GM12878 (cell line): ENCODE measurements at regions not wholly inside any gene's neighbourhood (a gene's known extent, or its start where the extent isn't known, plus 50 kb on each side); places are given as distances from the start of the nearest gene placed in this dataset.

Experiments used
- ATAC-seq: fragments of 200-7000 bp; cut with Tn5 transposase; 3 replicates; pipeline ENCODE4 v1.9.1; 2020; ENCODE audit warnings: mild to moderate bottlenecking, moderate library complexity
- BruUV-seq: library from RNA; stranded (reverse); fragments of 400-500 nt; replicated peaks from 2 replicates; lab custom pipeline; 2021; lab: Mats Ljungman, UMichigan
- CTCF ChIA-PET: fragments of 300-600 bp; sonication (Branson Sonifier 250); formaldehyde crosslinking; extraction: SDS; loops from one replicate; lab custom pipeline; 2021; ENCODE audit warnings: inconsistent platforms; lab: Yijun Ruan, JAX
- POLR2A ChIA-PET: fragments of 350-600 bp; formaldehyde crosslinking; extraction: SDS; loops from one replicate; lab custom pipeline; 2021; ENCODE audit warnings: inconsistent platforms; lab: Charles Lee
- RAD21 ChIA-PET: fragments of 300-600 bp; sonication (Branson Sonifier 250); formaldehyde crosslinking; loops from one replicate; lab custom pipeline; 2023; ENCODE audit warnings: antibody characterized with exemption; ENCODE audit not compliant: unreplicated experiment; lab: Charles Lee
- SMC1A ChIA-PET: fragments of 300-600 bp; sonication (Branson Sonifier 250); formaldehyde crosslinking; loops from one replicate; lab custom pipeline; 2023; ENCODE audit not compliant: unreplicated experiment, uncharacterized antibody; lab: Charles Lee
- DNase-seq: peaks from one replicate; pipeline ENCODE4 v3.0.0-alpha.2; 2011; ENCODE audit warnings: low read depth, low spot score
- FAIRE-seq: peaks from 3 replicates; lab custom pipeline; 2011; peaks lifted over from hg19 to GRCh38; lab: Jason Lieb, UNC
- H2AFZ ChIP-seq: 2 replicates; pipeline ENCODE4 v1.6.0; 2011; ENCODE audit warnings: low read depth, low read length, control low read depth; ENCODE audit not compliant: control insufficient read depth
- H3K27ac ChIP-seq: 2 replicates; pipeline ENCODE4 v1.5.1; 2011; ENCODE audit warnings: control low read depth; ENCODE audit not compliant: control insufficient read depth, insufficient read depth
- H3K27me3 ChIP-seq, 2 experiments: replicated peaks in 1 of 2; 2 replicates each; pipeline versions ENCODE4 v1.6.0 to v1.6.1; 2011; ENCODE audit warnings: low read length in 1 of 2; ENCODE audit not compliant: control insufficient read depth in 2 of 2, insufficient read depth in 2 of 2
- H3K36me3 ChIP-seq, 2 experiments: 2 replicates each; pipeline ENCODE4 v1.5.1; 2011; ENCODE audit warnings: low read length in 1 of 2; ENCODE audit not compliant: control insufficient read depth in 2 of 2, insufficient read depth in 2 of 2
- H3K4me1 ChIP-seq: 2 replicates; pipeline ENCODE4 v1.6.1; 2011; ENCODE audit warnings: mild to moderate bottlenecking, low read length, moderate library complexity, mixed read lengths; ENCODE audit not compliant: control insufficient read depth, insufficient read depth
- H3K4me2 ChIP-seq: 2 replicates; pipeline ENCODE4 v1.6.0; 2011; ENCODE audit warnings: control low read depth; ENCODE audit not compliant: control insufficient read depth, insufficient read depth
- H3K4me3 ChIP-seq: fragments of 200-600 bp; sonication (generic); 2 replicates; pipeline ENCODE4 v1.5.1; 2016
- H3K79me2 ChIP-seq: 2 replicates; pipeline ENCODE4 v1.6.0; 2011; ENCODE audit warnings: low read length; ENCODE audit not compliant: control insufficient read depth, insufficient read depth
- H3K9ac ChIP-seq: 2 replicates; pipeline ENCODE4 v1.8.0; 2011; ENCODE audit warnings: low read length, control low read depth, mixed read lengths; ENCODE audit not compliant: control insufficient read depth, insufficient read depth
- H3K9me3 ChIP-seq: replicated peaks from 3 replicates; pipeline ENCODE4 v1.5.1; 2011; ENCODE audit warnings: mild to moderate bottlenecking, low read length; ENCODE audit not compliant: control insufficient read depth, insufficient read depth
- H4K20me1 ChIP-seq: 2 replicates; pipeline ENCODE4 v1.6.0; 2011; ENCODE audit not compliant: control insufficient read depth, insufficient read depth
- E2F4 ChIP-seq: IDR thresholded peaks from 2 replicates; pipeline ENCODE4 v1.6.1; 2012; ENCODE audit warnings: low read depth, low read length, improper control_type of control experiment
- GATAD2B ChIP-seq: fragments of 450-650 bp; conservative IDR thresholded peaks from 2 replicates; pipeline ENCODE4 v1.6.1; 2017; ENCODE audit warnings: low read depth, mild to moderate bottlenecking, moderate library complexity
- KAT2A ChIP-seq: conservative IDR thresholded peaks from 2 replicates; pipeline ENCODE4 v1.6.1; 2011; ENCODE audit warnings: low read depth, low read length; ENCODE audit not compliant: control insufficient read depth
- PAX5 ChIP-seq: IDR thresholded peaks from 2 replicates; pipeline ENCODE4 v1.6.1; 2011; ENCODE audit warnings: low read depth, low read length, borderline replicate concordance
- PML ChIP-seq: IDR thresholded peaks from 2 replicates; pipeline ENCODE4 v1.6.1; 2012; ENCODE audit warnings: low read length, inconsistent platforms
- SUZ12 ChIP-seq: fragments of 200-600 bp; sonication (generic); IDR thresholded peaks from one replicate; pipeline ENCODE4 v1.6.1; 2018; ENCODE audit warnings: antibody characterized with exemption, mild to moderate bottlenecking; ENCODE audit not compliant: unreplicated experiment
- ZBTB4 ChIP-seq: fragments of 450-650 bp; formaldehyde crosslinking; IDR thresholded peaks from 2 replicates; pipeline ENCODE4 v1.4.0; 2022; ENCODE audit warnings: mild to moderate bottlenecking, moderate library complexity
- WGBS: methylation state at CpG from one replicate; pipeline ENCODE4 v1.1.6; 2016; ENCODE audit warnings: low lambda C conversion rate; ENCODE audit not compliant: insufficient replicate concordance, insufficient coverage; ENCODE audit errors: missing lambda C conversion rate; 5-methylcytosine and 5-hydroxymethylcytosine counted together
- in situ Hi-C: fragments of 300-500 bp; cut with MboI; formaldehyde crosslinking; loops from 9 replicates; pipeline ENCODE4 v1.14.3; 2018; ENCODE audit warnings: mixed read lengths
- intact Hi-C: fragments of 100-400 bp; cut with micrococcal nuclease; formaldehyde crosslinking; loops from one replicate; pipeline ENCODE4 v1.14.2; 2022; ENCODE audit not compliant: unreplicated experiment

- no peak for TF ChIP-seq E2F4
- no peak for TF ChIP-seq PAX5
- no peak for TF ChIP-seq KAT2A
These were observed 56.0 kb upstream of the LINC01488 start (continued) for GRCh38 chr11:69425444-69425843.

GRCh38 chr11:69425895-69426544 lies 55.4 kb upstream of the LINC01488 start:
- Histone ChIP-seq H3K9me3 (peaks cover 3% of the 10 kb centered on the region; the same call in 1 of the 3 replicates), H4K20me1 (no peaks in the 10 kb centered on the region), H3K9ac (no peak overlapping the region), H3K4me3 (no peak overlapping the region), H3K79me2 (no peaks in the 10 kb centered on the region), H2AFZ (no peak overlapping the region), H3K36me3 (no peaks in the 10 kb centered on the region), H3K27ac (no peak overlapping the region)
- CTCF ChIA-PET, result no interaction called here
- RAD21 ChIA-PET, result no interaction called here
- WGBS, result 58% methylated on average over 22 of the region's 22 CpGs
- in situ Hi-C loops, result no loop called here
- intact Hi-C loops, result no loop called here
- SMC1A ChIA-PET, result no interaction called here
- TF ChIP-seq GATAD2B (no peak), ZBTB4 (CRISPR knock-in tag) (no peak), PML (no peak), SUZ12 (no peak)
- TF ChIP-seq, all 136 proteins: peak for 0
- H3K27me3 ChIP-seq, result no peaks in the 10 kb centered on the region
- ATAC-seq, result no peak
- no TSS peak for BruUV-seq
- DNase-seq, result no peak
- no peak for FAIRE-seq
- H3K4me2 ChIP-seq, result no peak overlapping the region
- no peaks in the 10 kb centered on the region for H3K4me1 ChIP-seq
- POLR2A ChIA-PET, result no interaction called here
